Right lung (tissue), 2 donors: ENCODE measurements at regions not wholly inside any gene's neighbourhood (a gene's known extent, or its start where the extent isn't known, plus 50 kb on each side); places are given as distances from the start of the nearest gene placed in this dataset.
"Not testable (repeated sequence)": the region's sequence is repeated elsewhere in the genome, so short reads cannot be mapped to it uniquely, and the experiment has no call there.

Experiments
- DNase-seq, 2 donors: peaks; one replicate each; pipeline ENCODE4 v3.0.0-alpha.2; 2013

DNA sequence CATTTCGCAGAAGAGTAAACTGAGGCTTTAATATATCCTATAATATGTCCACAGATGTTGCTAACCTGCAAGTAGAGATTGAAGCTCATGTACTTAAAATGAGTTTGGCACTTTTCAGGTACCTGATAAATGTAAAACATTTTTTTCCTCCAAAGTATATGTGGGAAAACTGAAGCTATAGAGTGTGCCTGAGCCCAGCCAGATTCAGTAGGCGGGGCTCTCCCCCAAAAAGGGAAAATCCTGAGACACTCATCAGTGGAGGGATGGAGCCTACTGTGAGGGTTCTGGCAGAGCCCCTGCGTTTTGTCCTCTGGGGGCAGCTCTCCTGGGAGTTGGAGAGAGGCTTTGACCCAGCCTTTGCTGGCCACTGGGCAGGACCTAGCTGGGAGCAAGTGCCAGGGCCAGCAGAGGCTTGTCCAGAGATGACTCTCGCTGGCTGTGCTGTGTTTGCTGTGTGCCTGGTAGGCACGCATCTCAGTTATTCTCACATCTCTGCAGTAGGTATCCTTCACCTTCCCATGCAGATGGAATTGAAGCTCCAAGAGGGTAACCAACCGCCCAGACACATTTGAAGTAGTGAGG lies 81.1 kb upstream of the SPRY4 start:
- no peak for DNase-seq

GRCh38 chr5:142405023-142405422 lies 80.2 kb upstream of the SPRY4 start:
- no peak for DNase-seq

DNA sequence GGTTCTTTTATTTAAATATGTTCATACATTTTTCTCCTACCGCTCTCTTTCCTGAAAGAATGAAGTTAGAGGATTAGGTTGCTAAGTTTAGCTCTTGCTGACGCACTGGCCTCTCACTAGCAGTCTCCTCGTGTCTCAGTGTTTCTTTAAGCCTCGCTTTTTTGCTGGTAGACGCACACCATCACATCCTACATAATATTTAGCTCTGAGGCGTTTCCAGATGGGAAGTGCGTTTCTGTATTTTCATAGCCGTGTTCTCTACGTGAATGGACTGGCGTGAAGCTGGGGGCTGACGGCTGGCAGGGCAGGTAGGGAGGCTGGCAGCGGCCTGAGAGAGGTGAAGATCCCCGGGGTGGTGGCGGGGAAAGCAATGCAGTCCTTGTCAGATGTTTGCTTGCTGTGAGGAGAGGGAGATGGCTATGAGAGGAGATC lies 79.2 kb upstream of the SPRY4 start:
- peak in 1 of 2 donors; percentile 35 for DNase-seq

GRCh38 chr5:142403583-142403982 lies 78.8 kb upstream of the SPRY4 start:
- peak; percentile 60 to 62 for DNase-seq

- DNase-seq, result no peak
Observed at GRCh38 chr5:142402752-142403318, 78.0 kb upstream of the SPRY4 start.

- no peak for DNase-seq
Observed at GRCh38 chr5:142400415-142400814, 75.6 kb upstream of the SPRY4 start.

GRCh38 chr5:142399891-142400290 lies 75.1 kb upstream of the SPRY4 start:
- no peak for DNase-seq

GRCh38 chr5:142398730-142399055 lies 73.9 kb upstream of the SPRY4 start:
- no peak for DNase-seq

- DNase-seq, result not testable (repeated sequence)
Observed at GRCh38 chr5:142398011-142398729, 73.3 kb upstream of the SPRY4 start.

DNA sequence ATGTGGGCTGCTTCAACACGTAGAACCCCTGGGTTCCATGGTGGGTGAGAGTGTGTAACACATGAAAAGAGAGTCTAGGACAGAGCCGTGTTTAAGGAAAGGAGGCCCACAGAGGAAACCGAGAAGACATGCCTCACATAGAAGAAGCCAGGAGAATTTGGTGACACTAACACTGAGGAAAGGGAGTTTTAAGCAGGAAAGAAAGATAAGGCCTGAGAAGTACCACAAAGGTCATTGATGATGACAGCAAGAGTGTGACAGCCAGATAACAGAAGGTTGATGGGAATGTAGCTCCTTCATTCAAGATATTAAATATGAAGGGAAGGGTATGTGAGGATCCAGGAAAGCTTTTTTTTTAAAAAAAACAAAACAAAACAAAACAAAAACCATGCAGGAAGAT lies 72.4 kb upstream of the SPRY4 start:
- no peak for DNase-seq

- no peak for DNase-seq
Observed at GRCh38 chr5:142396436-142397038, 71.7 kb upstream of the SPRY4 start.

DNA sequence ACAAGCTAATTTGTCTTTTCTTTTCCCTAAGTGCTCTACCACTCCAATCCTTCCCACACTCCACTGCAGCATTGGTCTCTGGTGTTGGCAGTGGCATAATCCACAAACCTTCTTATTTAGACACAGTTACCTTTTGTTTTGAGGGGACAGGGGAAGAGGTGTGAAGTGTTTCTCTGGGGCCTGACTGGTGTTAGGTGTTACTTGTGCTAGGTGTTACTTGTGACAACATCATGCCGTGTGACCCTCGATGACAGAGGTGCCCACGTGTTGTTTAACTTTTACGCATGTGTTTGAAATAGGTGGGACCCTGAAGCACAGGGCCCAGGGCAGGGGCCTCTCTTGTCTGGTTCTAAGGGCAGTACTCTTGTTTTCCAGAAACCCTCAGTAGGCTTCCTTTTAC lies 70.5 kb upstream of the SPRY4 start:
- no peak for DNase-seq

GRCh38 chr5:142391058-142391845 lies 66.4 kb upstream of the SPRY4 start:
- no peak for DNase-seq

DNA sequence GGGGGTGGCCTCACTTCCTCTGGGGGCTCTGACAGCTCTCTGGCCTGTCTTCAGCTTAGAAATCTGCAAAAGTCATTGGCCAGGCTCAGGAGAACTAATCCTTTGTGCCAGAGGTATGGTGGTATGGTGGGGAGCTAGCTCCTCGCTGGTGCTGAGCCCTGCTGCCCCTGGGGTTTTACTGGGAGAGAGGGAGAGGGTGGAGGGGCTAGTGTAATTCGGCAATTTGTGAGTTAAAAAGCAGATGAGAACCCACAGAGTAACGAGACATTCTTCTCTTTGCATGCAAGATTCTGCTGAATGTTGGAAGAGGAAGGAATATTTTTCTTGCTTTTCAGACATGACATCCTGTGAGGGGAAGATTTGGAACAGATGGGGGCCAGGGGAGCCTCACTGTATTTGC lies 65.5 kb upstream of the SPRY4 start:
- no peak for DNase-seq

GRCh38 chr5:142388696-142389095 lies 63.9 kb upstream of the SPRY4 start:
- no peak for DNase-seq

GRCh38 chr5:142387024-142387682 lies 62.3 kb upstream of the SPRY4 start:
- DNase-seq, result no peak

DNA sequence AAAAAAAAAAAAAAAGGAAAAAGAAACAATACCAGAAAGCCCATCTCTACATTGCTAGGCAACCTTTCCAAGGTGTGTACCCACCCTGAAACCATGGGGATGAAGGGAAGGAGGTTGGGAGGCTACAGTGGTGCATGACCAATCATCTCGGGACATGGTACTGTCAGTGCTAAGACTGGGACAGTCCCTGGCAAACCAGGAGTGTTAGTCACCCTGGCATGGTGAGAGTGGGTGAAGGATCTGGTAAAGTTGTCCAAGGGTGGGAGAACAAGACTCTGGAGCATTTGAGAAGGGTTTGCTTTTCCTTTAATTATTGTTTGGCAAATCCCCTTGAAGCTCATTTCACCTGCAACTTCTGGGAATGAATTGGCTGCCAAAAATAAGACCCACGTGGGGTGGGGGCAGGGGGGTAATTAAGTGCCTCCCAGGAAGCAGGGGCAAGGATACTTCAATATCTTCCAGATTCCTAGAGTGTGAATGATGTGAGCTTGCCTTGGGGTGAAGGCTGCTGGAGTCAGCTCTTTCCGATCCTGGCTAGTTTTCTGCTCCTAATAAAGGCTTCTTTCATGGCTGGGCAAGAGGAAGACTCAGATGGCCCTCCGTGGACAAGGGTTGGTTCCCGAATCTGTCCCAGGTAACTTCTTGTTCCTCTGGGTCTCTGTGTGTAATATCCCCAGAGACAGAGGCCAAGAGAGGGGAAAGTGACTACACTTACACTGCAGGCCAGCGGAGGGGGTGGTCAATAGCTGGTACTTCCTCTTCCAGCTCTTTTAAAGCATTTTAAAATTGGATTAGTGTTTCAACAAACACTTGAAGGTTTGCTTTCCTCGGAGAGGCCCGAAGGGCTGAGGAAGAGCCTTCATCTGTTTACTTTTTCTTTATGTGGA lies 61.6 kb upstream of the SPRY4 start:
- DNase-seq, result no peak

DNA sequence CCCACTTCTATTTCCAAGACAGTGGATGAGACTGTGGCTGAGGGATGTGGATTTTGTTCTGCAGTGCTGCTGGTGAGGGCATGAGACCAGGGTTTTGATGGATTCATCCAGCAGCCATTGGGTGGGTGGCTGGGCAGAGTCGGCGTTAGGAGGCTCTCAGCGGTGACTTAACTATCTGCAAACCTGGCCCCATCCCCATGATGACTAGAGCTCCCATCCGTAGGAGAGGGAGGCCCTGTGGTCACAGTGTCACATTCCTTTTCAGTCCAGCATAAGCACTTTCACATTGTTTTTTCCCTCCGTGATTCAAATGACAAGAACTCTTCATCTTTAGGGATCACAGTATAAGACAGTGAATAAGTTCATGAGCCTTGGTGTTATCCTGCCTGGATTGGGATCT lies 60.4 kb upstream of the SPRY4 start:
- no peak for DNase-seq

DNA sequence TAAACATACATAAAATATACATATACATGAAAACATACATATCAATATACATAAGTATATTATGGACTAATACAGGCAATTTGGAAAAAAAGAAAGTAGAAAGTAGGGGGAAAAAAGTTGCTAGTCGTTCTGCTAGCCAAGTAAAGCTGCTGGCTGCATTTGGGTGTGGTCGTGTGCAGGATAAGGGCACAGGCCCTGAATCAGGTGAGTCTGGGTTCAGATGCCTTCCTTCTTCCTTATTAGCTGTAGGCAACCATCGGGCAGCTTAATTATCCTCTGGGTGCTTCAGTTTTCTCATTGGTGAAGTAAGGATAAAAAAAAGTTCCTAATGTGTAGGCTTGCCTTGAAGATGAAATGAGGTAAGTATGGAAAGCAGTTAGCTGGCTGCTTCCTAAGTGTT lies 59.2 kb upstream of the SPRY4 start:
- DNase-seq, result no peak

GRCh38 chr5:142382186-142382585 lies 57.4 kb upstream of the SPRY4 start:
- no peak for DNase-seq
